ENCODE measurements at regions not wholly inside any gene's neighbourhood (a gene's known extent, or its start where the extent isn't known, plus 50 kb on each side); places are given as distances from the start of the nearest gene placed in this dataset.

DNA sequence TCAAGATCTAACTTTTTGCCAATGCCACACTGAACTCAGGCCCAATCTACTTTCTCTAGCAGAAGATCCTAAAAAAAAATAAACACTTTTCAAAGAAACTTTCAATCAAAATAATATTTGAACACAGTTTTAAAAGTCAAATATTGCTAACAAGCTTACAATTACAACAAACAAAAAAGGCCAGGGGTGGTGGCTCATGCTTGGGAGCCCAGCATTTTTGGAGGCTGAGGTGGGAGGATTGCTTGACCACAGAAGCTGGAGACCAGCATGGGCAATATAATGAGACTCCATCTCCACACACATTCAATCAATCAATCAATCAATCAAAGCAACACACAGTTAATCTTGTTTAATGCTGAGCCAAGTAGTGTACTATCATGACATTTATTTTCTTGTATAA lies 149.2 kb downstream of the CYP26A1 start:
- H3K4me3 ChIP-seq (ENCODE audit: low read depth, low read length), result no peak overlapping the region
- no peaks in the 10 kb centered on the region for H3K36me3 ChIP-seq (ENCODE audit: control insufficient read depth, insufficient read depth, low read length)
- no TSS peak for BruUV-seq (replicated peaks)
- intact Hi-C loops (cut with micrococcal nuclease; ENCODE audit: unreplicated experiment), result loop anchor here (5.0 kb wide), 1 partner anchor 64 kb away; no protein-coding TSS in a partner anchor
- H3K4me1 Mint-ChIP-seq (ENCODE audit: low read depth, unreplicated experiment), result no peaks in the 10 kb centered on the region
- POLR2A ChIA-PET, result no interaction called here
- DNase-seq, result no peak
- H3K9me3 Mint-ChIP-seq (ENCODE audit: unreplicated experiment), result no peaks in the 10 kb centered on the region
- no peak overlapping the region for H3K4me3 Mint-ChIP-seq (ENCODE audit: unreplicated experiment)
- TF ChIP-seq, protein P1, sequence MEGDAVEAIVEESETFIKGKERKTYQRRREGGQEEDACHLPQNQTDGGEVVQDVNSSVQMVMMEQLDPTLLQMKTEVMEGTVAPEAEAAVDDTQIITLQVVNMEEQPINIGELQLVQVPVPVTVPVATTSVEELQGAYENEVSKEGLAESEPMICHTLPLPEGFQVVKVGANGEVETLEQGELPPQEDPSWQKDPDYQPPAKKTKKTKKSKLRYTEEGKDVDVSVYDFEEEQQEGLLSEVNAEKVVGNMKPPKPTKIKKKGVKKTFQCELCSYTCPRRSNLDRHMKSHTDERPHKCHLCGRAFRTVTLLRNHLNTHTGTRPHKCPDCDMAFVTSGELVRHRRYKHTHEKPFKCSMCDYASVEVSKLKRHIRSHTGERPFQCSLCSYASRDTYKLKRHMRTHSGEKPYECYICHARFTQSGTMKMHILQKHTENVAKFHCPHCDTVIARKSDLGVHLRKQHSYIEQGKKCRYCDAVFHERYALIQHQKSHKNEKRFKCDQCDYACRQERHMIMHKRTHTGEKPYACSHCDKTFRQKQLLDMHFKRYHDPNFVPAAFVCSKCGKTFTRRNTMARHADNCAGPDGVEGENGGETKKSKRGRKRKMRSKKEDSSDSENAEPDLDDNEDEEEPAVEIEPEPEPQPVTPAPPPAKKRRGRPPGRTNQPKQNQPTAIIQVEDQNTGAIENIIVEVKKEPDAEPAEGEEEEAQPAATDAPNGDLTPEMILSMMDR (IDR thresholded peaks at IDR 0.05; ENCODE audit: insufficient read depth in 1 of 2, low read depth in 1 of 2, low read length in 1 of 2, severe bottlenecking in 1 of 2, unreplicated experiment in 1 of 2), result no peak
- no peaks in the 10 kb centered on the region for H3K27me3 Mint-ChIP-seq (ENCODE audit: insufficient read depth, unreplicated experiment)
- H3K4me1 ChIP-seq, result no peaks in the 10 kb centered on the region
- CTCF ChIA-PET, result no interaction called here
- H3K27me3 ChIP-seq (replicated peaks; ENCODE audit: control insufficient read depth, insufficient read depth, low read length), result no peaks in the 10 kb centered on the region
- no peak overlapping the region for H3K27ac Mint-ChIP-seq (ENCODE audit: unreplicated experiment)
- no peaks in the 10 kb centered on the region for H3K9me3 ChIP-seq
- H3K36me3 Mint-ChIP-seq (ENCODE audit: insufficient read depth, unreplicated experiment), result no peaks in the 10 kb centered on the region

DNA sequence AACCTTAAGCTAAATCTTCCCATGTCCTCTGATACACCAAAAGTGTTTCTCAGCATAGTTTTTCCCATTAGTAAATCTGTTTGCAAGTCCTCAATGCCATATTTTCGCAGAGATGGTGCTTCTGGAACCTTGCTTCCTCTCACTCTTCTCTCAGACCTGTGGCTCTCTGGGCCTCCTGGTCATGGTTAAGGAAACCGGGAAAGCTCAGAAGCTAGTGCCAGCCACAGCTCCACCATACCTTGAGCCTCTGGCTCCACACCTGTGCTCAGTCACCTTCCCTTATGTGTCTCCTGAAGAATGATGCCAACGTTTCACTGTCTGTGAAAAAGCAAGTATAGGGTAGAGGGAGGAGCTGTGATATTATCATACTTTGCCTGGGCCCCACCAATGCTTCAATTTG lies 149.6 kb downstream of the CYP26A1 start:
- H3K9me3 Mint-ChIP-seq (ENCODE audit: unreplicated experiment), result no peaks in the 10 kb centered on the region
- Histone ChIP-seq H3K9me3 (no peaks in the 10 kb centered on the region), H3K27me3 (replicated peaks; ENCODE audit: control insufficient read depth, insufficient read depth, low read length) (no peaks in the 10 kb centered on the region), H3K36me3 (ENCODE audit: control insufficient read depth, insufficient read depth, low read length) (no peaks in the 10 kb centered on the region), H3K4me1 (no peaks in the 10 kb centered on the region), H3K4me3 (ENCODE audit: low read depth, low read length) (no peak overlapping the region)
- POLR2A ChIA-PET, result no interaction called here
- TF ChIP-seq, protein P1 (IDR thresholded peaks at IDR 0.05; ENCODE audit: insufficient read depth in 1 of 2, low read depth in 1 of 2, low read length in 1 of 2, severe bottlenecking in 1 of 2, unreplicated experiment in 1 of 2), result no peak
- CTCF ChIA-PET, result interaction anchor here (1.5 kb wide), 1 partner anchor 17 kb away, joined by 3 read pairs; no protein-coding TSS in a partner anchor
- no peaks in the 10 kb centered on the region for H3K36me3 Mint-ChIP-seq (ENCODE audit: insufficient read depth, unreplicated experiment)
- BruUV-seq (replicated peaks), result no TSS peak
- H3K27me3 Mint-ChIP-seq (ENCODE audit: insufficient read depth, unreplicated experiment), result no peaks in the 10 kb centered on the region
- no peak for DNase-seq
- H3K4me1 Mint-ChIP-seq (ENCODE audit: low read depth, unreplicated experiment), result no peaks in the 10 kb centered on the region
- H3K4me3 Mint-ChIP-seq (ENCODE audit: unreplicated experiment), result no peak overlapping the region
- H3K27ac Mint-ChIP-seq (ENCODE audit: unreplicated experiment), result no peak overlapping the region
- intact Hi-C loops (cut with micrococcal nuclease; ENCODE audit: unreplicated experiment), result loop anchor here (5.0 kb wide), 1 partner anchor 64 kb away; no protein-coding TSS in a partner anchor

DNA sequence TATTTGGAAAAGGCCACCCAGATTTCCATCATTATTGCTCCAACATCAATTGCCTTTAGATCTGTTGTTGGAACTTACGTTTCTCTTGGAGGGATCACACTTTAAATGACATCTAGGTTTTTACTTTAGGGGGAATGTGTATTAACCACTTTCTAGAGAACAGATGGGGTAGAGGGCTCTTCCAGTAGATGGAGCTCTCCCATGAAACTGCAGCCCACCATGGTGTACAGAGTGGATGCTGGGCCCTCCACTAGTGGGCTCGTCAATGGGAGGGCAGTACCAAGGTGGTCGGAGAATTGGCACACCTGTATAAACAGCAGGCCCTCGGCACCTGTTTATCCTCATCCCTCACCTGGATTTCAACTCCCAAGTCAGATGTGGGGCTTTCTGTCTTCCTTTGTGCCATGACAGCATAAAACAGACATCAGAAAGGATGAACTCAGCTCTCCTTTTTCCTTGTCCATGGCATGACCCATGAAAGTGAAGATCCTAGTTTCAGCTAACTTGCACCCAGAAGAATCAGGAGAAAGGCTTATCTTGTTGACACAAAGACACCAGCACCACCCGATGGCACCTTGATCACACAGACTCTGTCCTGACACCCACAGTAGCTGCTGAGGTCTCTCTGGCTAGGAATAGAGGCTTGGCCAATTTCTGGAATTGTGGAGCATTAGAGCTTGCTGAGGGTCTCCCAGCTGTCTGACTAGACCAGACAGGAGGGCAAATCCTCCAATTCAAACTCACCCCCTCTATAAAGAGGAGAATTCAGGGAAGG lies 150.5 kb downstream of the CYP26A1 start:
- no peaks in the 10 kb centered on the region for H3K9me3 Mint-ChIP-seq (ENCODE audit: unreplicated experiment)
- Histone ChIP-seq H3K27me3 (replicated peaks; ENCODE audit: control insufficient read depth, insufficient read depth, low read length) (no peaks in the 10 kb centered on the region), H3K4me3 (ENCODE audit: low read depth, low read length) (no peak overlapping the region), H3K9me3 (no peaks in the 10 kb centered on the region), H3K4me1 (no peaks in the 10 kb centered on the region), H3K36me3 (ENCODE audit: control insufficient read depth, insufficient read depth, low read length) (no peaks in the 10 kb centered on the region)
- H3K27ac Mint-ChIP-seq (ENCODE audit: unreplicated experiment), result no peak overlapping the region
- TF ChIP-seq, protein P1 (IDR thresholded peaks at IDR 0.05; ENCODE audit: insufficient read depth in 1 of 2, low read depth in 1 of 2, low read length in 1 of 2, severe bottlenecking in 1 of 2, unreplicated experiment in 1 of 2), result peak in 1 of 2 experiments; percentile 30
- H3K4me1 Mint-ChIP-seq (ENCODE audit: low read depth, unreplicated experiment), result no peaks in the 10 kb centered on the region
- H3K27me3 Mint-ChIP-seq (ENCODE audit: insufficient read depth, unreplicated experiment), result no peaks in the 10 kb centered on the region
- H3K36me3 Mint-ChIP-seq (ENCODE audit: insufficient read depth, unreplicated experiment), result no peaks in the 10 kb centered on the region
- no TSS peak for BruUV-seq (replicated peaks)
- CTCF ChIA-PET, result interaction anchor here (1.5 kb wide), 1 partner anchor 16 kb away, joined by 3 read pairs; no protein-coding TSS in a partner anchor
- DNase-seq, result no peak
- H3K4me3 Mint-ChIP-seq (ENCODE audit: unreplicated experiment), result no peak overlapping the region
- intact Hi-C loops (cut with micrococcal nuclease; ENCODE audit: unreplicated experiment), result loop anchor here (5.0 kb wide), 1 partner anchor 63 kb away; no protein-coding TSS in a partner anchor
- POLR2A ChIA-PET, result no interaction called here
